Parathyroid adenoma (tissue), 2 donors: ENCODE measurements at regions not wholly inside any gene's neighbourhood (a gene's known extent, or its start where the extent isn't known, plus 50 kb on each side); places are given as distances from the start of the nearest gene placed in this dataset.

Experiments
- H2AFZ ChIP-seq: fragments of 300-600 bp; sonication (generic); one replicate; pipeline ENCODE4 v1.7.0; 2017; ENCODE audit warnings: antibody characterized with exemption, mild to moderate bottlenecking
- H3K27ac ChIP-seq: fragments of 300-600 bp; sonication (generic); one replicate; pipeline ENCODE4 v1.7.0; 2017
- H3K27me3 ChIP-seq: fragments of 300-600 bp; sonication (generic); one replicate; pipeline ENCODE4 v1.7.0; 2017; ENCODE audit warnings: low read length; ENCODE audit not compliant: control insufficient read depth, insufficient read depth
- H3K36me3 ChIP-seq: fragments of 300-600 bp; sonication (generic); one replicate; pipeline ENCODE4 v1.7.0; 2017; ENCODE audit warnings: low read length; ENCODE audit not compliant: control insufficient read depth, insufficient read depth
- H3K4me1 ChIP-seq: fragments of 300-600 bp; sonication (generic); one replicate; pipeline ENCODE4 v1.7.0; 2017; ENCODE audit warnings: control low read depth
- H3K4me2 ChIP-seq: fragments of 300-600 bp; sonication (generic); one replicate; pipeline ENCODE4 v1.7.0; 2017; ENCODE audit warnings: low read length
- H3K4me3 ChIP-seq: fragments of 300-600 bp; sonication (generic); one replicate; pipeline ENCODE4 v1.7.0; 2017; ENCODE audit warnings: low read depth, low read length
- H3K79me2 ChIP-seq: fragments of 300-600 bp; sonication (generic); one replicate; pipeline ENCODE4 v1.7.0; 2017; ENCODE audit warnings: control low read depth
- H3K9ac ChIP-seq: fragments of 300-600 bp; sonication (generic); one replicate; pipeline ENCODE4 v1.7.0; 2017; ENCODE audit warnings: mild to moderate bottlenecking
- H3K9me3 ChIP-seq: fragments of 300-600 bp; sonication (generic); one replicate; pipeline ENCODE4 v1.7.0; 2017; ENCODE audit warnings: low read length; ENCODE audit not compliant: control insufficient read depth
- CTCF ChIP-seq: fragments of 300-600 bp; sonication (generic); IDR thresholded peaks from one replicate; pipeline ENCODE4 v1.7.0; 2017; ENCODE audit warnings: antibody characterized with exemption, mild to moderate bottlenecking
- donor health status: primary hyperparathyroidism.

DNA sequence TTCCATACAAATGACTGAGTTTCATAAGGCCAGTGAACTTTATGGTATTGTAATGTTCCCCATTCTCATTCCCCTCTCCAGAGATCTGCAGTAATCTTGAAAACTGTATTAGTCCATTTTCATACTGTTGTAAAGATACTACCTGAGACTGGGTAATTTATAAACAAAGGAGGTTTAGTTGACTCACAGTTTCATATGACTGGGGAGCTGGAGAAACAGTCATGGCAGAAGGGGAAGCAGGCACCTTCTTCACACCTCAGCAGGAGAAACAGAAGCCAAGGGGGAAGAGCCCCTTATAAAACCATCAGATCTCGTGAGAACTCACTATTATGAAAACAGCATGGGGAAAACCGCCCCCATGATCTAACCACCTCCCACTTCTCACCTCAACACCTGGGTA is 318.7 kb upstream of the KLF12 start:
- Histone ChIP-seq H3K9ac (no peak overlapping the region), H3K36me3 (no peaks in the 10 kb centered on the region), H3K4me1 (no peaks in the 10 kb centered on the region), H3K4me2 (no peak overlapping the region), H2AFZ (no peak overlapping the region), H3K4me3 (no peak overlapping the region), H3K27me3 (no peaks in the 10 kb centered on the region), H3K27ac (no peak overlapping the region), H3K9me3 (no peaks in the 10 kb centered on the region), H3K79me2 (no peaks in the 10 kb centered on the region)
- TF ChIP-seq CTCF: no peak

DNA sequence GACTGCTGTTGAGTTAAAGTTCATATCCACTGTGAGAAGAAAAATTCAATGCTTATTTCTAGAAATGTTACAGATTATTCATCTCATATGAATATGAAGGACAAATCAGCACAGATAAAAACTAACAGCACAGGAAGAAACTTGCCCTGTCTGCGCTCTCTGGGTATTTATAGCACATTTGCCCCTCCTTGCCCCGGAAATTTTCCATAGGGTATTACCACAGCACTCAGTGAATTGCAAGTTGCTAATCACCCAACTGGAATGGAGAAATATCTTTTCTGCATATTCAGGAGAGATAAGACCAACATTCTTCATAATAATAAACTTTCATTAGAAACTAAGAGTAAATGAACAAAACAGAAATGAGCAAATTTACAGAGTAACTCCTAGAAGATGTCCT is 318.0 kb upstream of the KLF12 start:
- Histone ChIP-seq H3K27me3 (no peaks in the 10 kb centered on the region), H3K4me1 (no peaks in the 10 kb centered on the region), H2AFZ (no peak overlapping the region), H3K36me3 (no peaks in the 10 kb centered on the region), H3K9ac (no peak overlapping the region), H3K4me2 (no peak overlapping the region), H3K79me2 (no peaks in the 10 kb centered on the region), H3K4me3 (no peak overlapping the region), H3K27ac (no peak overlapping the region), H3K9me3 (no peaks in the 10 kb centered on the region)
- no peak for TF ChIP-seq CTCF

- H2AFZ ChIP-seq: no peak overlapping the region
- H3K36me3 ChIP-seq: no peaks in the 10 kb centered on the region
- H3K9me3 ChIP-seq: no peaks in the 10 kb centered on the region
- no peak for TF ChIP-seq CTCF
- H3K79me2 ChIP-seq: no peaks in the 10 kb centered on the region
- no peak overlapping the region for H3K4me3 ChIP-seq
- no peaks in the 10 kb centered on the region for H3K27me3 ChIP-seq
- no peak overlapping the region for H3K9ac ChIP-seq
- no peak overlapping the region for H3K27ac ChIP-seq
- no peak overlapping the region for H3K4me2 ChIP-seq
- H3K4me1 ChIP-seq: no peaks in the 10 kb centered on the region
These were observed 316.8 kb upstream of the KLF12 start for GRCh38 chr13:74450964-74451363.

DNA sequence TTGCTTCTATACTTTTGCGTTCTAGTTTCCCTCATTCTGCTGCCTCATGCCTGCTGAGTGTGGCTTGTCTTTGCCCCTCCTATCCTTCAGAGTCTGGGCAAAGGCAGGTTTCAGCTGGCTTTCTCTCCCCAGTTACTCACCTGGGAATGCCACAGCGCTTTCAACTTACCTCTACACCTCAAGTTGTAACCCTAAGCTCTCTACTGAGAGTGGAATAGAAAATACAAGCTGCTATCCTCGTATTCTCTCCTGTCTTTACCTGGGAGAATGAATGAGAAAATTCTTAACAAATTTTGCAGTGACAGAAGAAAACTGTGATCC is 316.3 kb upstream of the KLF12 start:
- no peaks in the 10 kb centered on the region for H3K27me3 ChIP-seq

More for the DNA sequence above, 316.3 kb upstream of the KLF12 start:
- H3K9me3 ChIP-seq: no peaks in the 10 kb centered on the region
- H3K27ac ChIP-seq: no peak overlapping the region
- no peaks in the 10 kb centered on the region for H3K79me2 ChIP-seq
- H3K4me1 ChIP-seq: no peaks in the 10 kb centered on the region
- H3K9ac ChIP-seq: no peak overlapping the region
- H2AFZ ChIP-seq: no peak overlapping the region
- H3K36me3 ChIP-seq: no peaks in the 10 kb centered on the region
- TF ChIP-seq CTCF: no peak
- no peak overlapping the region for H3K4me2 ChIP-seq
- no peak overlapping the region for H3K4me3 ChIP-seq
